HG02885 (cell line): ENCODE measurements at regions not wholly inside any gene's neighbourhood (a gene's known extent, or its start where the extent isn't known, plus 50 kb on each side); places are given as distances from the start of the nearest gene placed in this dataset.
"Not testable (repeated sequence)": the region's sequence is repeated elsewhere in the genome, so short reads cannot be mapped to it uniquely, and the experiment has no call there.

ENCODE experiments used
- ATAC-seq: cut with Tn5 transposase; IDR thresholded peaks from one replicate; pipeline ENCODE4 v1.9.1; 2021; ENCODE audit warnings: mild to moderate bottlenecking; ENCODE audit not compliant: unreplicated experiment, poor library complexity

DNA sequence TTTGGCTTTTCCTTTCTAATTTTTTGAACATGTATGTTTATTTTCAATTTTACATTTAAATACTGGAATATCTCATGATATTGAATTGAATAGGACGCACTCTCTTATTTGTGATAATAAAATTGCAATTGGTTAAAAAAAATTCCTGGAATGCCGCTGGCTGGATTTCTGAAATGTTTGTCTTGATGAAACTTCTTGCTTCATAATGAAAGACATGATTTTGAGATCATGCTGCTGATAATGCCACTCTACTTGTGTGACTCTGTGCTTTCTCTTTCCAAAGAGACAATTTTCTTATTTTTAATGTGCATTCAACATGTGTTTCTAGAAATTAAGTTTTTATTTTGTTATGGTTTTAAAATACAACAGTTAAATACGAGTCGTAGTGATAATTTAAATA is 465.7 kb upstream of the FAR2 start:
- no peak for ATAC-seq

DNA sequence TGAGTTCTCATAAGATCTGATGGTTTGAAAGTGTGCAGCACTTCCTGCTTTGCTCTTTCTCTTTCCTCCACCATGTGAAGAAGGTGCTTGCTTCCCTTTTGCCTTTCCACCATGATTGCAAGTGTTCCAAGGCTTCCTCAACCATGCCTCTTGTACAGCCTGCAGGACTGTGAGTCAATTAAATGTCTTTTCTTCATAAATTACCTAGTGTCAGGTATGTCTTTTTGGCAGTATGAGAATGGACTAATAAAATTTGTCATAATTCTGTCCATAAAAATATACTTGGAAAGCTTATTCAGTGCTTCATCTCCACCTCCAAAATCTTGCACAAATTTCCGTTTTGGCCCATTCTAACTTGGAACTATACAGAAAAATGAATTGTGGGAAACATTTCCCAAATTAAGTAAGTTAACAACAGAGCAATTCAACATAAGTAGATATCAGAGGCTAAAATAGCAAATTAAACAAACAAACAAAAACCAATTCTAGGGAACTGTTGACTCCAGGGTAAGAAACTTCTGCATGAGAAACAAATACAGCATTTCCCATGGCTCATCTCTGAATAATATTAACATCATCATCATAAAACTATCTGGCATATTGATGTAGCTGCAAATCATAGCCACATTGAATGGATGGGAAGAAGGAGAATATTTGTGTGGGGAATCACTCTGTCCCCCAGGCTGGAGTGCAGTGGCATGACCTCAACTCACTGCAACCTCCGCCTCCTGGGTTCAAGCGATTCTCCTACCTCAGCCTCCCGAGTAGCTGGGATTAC is 459.5 kb upstream of the FAR2 start:
- no peak for ATAC-seq

GRCh38 chr12:28693565-28694219 is 455.4 kb upstream of the FAR2 start:
- ATAC-seq, result no peak

DNA sequence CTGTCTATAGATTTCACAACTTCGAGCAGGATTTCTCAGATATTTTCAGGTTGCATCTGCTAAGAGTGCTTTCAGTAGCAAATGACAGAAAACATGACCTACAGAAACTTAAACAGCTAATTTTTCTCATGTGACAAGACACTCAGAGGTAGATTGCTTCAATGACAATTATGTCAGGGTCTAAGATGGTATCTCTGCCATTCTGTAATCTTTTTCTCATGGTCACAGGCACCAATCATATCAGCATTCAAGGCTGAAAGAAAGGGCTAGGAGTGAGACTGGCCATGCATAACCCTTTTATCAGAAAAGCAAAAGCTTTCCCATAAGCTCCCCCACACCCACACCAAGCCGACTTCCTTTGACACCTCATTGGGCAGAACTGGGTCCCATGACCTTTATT is 450.5 kb upstream of the FAR2 start:
- ATAC-seq, result no peak

GRCh38 chr12:28699029-28699428 is 450.0 kb upstream of the FAR2 start:
- no peak for ATAC-seq

DNA sequence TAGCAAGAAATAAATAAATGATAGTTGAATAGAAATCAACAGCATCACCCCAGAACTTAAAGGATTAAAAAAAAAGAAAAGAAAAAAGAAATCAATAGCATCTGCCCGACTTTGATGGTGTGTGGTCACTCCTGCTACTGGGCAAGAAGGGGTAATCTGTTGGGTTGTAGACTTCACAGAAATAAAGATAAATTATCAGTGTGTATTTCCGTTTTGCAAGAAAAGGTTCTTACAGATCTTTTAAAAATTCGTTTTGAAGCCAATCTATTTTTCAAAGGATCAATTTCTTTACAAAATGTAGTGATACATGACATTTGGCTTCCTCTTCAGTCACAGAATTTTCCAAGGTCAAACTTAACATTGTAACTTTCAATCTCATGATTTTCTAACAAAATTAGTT is 448.9 kb upstream of the FAR2 start:
- ATAC-seq, result no peak

DNA sequence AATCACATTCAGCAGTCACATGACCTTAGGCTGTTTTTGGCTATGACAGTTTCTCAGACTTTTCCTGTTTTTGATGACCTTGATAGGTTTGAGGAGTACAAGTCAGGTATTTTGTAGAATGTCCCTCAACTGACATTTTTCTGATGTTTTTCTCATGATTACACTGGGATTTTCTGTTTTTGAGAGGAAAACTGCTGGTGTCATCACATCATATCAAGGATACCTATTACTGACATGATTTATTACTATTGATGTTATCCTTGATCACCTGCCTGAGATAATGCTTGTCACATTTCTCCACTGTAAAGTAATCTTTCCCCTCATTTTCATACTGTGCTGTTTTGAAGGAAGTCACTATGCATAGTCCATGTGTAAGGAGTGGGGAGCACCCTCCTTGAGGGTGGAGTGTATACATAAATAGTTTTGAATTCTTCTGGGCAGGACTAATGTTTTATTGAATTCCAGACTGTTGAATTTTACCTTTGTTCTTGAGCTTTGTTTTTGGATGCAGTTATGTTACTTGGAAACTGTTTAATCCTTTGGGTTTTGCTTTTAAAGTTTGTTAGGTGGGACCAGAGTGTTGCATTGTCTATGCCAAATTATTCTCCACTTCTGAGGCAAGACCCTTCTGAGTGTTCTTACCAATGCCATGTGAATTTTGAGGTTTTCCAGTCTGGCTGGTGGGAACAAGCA is 444.5 kb upstream of the FAR2 start:
- no peak for ATAC-seq

DNA sequence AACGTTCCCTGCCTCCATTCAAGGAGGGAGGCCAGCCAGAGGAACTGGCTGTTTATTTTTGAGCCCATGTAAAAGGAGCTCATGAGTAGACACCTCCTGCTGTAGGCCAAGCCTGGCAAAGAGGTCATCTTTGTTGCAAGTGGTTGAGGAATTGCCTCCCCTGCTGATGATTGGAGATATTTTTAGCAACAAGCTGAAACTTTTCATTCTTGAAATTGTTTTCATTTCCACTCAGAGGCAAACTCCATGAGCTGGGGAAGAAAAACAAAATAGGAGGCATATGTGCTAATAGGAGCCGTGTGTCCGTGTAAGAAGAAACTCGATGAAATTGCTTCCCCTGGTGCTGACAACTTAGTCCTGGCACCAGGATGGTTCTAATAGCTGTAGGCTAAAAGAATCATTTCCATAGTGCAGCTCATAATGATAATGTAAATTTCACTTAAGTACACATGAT is 440.1 kb upstream of the FAR2 start:
- no peak for ATAC-seq

DNA sequence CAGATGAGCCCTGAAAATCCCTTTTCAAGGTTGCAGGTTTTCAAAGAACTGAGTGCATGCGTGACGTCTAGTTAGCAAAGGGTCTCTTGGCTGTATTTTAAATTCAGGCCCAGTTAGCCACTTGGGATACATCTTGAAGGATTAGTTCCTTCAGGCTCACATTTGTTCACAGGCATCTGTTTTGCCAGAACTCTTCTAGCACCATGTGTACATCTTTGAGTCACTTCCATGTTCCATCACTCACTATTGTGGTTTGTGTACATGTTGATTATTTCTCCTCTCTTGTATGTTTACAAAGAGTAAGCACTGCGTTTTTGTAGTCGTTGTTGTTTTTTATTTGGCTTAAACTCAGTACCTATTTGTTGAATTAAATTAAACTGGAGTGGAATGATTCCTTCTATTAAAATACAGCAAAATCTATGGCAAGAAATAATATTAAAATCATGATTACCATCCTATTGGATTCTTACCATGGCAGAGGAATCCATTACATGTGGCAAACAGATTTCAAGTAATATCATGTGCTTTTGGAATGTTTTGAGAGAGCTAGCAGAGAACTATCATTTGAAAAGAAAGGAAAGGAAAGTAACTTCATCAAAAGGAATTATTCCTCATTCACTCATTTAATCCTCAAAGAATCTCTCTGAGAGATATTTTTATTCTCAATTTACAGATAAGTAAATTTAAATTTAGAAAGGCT is 438.9 kb upstream of the FAR2 start:
- no peak for ATAC-seq

DNA sequence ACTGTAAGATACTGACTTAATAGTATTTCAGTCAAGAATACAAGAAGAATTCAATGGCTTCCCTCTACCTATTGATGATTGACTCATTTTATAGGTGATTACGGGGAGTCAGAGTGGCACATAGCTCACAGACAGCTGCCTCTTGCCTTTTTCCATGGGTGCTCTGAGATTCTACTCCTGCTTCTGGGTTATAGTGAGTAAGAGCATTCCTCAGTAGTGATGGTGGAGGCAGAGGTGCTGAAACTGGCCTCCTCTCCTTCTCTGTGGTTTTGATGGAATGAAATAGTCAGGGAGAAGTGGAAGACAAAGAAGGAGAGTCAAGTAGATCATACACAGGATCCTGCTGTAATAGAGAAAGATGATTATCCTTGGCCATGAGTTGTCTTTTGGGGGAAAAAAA is 438.2 kb upstream of the FAR2 start:
- no peak for ATAC-seq

- ATAC-seq, result no peak
Measured at GRCh38 chr12:28711421-28711820, 437.7 kb upstream of the FAR2 start.

DNA sequence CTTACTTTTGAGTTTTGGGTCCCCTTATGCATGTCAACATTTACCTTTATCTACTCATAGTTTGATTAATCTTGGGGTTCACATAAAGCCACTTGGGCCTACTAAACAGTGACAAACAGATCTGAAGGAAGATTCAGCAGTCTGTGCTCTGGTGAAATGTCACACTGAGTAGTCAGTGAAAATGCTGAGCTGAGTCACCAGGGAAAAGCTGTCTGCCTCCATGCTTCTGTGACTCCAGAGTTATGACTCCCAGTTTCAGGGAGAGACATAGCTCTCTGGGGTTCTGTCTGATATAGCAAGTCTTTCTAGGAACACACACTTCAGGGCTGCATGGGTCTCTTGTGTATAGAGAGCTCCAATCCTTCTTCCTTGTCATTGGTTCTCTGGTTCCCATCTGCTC is 406.3 kb upstream of the FAR2 start:
- no peak for ATAC-seq

- ATAC-seq, result no peak
Measured at GRCh38 chr12:28746734-28747325, 402.2 kb upstream of the FAR2 start.

- no peak for ATAC-seq
Measured at GRCh38 chr12:28750946-28751685, 398.0 kb upstream of the FAR2 start.

- no peak for ATAC-seq
Measured at GRCh38 chr12:28755027-28755426, 394.1 kb upstream of the FAR2 start.

- no peak for ATAC-seq
Measured at GRCh38 chr12:28759333-28759732, 389.7 kb upstream of the FAR2 start.

DNA sequence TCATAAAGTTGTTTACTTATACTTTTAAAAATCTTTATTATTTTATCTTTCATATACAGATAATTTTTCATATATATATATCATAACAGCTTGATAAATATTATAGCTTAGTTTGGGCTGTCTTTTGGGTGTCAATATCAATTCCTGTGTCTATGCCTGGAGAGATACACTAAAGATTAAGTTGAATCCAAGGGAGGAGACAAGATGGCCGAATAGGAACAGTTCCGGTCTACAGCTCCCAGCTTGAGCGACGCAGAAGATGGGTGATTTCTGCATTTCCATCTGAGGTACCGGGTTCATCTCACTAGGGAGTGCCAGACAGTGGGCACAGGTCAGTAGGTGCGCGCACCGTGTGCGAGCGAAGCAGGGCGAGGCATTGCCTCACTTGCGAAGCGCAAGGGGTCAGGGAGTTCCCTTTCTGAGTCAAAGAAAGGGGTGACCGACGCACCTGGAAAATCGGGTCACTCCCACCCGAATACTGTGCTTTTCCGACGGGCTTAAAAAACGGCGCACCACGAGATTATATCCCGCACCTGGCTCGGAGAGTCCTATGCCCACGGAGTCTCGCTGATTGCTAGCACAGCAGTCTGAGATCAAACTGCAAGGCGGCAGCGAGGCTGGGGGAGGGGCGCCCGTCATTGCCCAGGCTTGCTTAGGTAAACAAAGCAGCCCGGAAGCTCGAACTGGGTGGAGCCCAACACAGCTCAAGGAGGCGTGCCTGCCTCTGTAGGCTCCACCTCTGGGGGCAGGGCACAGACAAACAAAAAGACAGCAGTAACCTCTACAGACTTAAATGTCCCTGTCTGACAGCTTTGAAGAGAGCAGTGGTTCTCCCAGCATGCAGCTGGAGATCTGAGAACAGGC is 388.8 kb upstream of the FAR2 start:
- not testable (repeated sequence) for ATAC-seq

DNA sequence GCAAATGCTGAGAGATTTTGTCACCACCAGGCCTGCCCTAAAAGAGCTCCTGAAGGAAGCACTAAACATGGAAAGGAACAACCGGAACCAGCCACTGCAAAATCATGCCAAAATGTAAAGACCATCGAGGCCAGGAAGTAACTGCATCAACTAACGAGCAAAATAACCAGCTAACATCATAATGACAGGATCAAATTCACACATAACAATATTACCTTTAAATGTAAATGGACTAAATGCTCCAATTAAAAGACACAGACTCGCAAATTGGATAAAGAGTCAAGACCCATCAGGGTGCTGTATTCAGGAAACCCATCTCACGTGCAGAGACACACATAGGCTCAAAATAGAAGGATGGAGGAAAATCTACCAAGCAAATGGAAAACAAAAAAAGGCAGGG is 387.2 kb upstream of the FAR2 start:
- not testable (repeated sequence) for ATAC-seq

GRCh38 chr12:28766398-28766797 is 382.7 kb upstream of the FAR2 start:
- no peak for ATAC-seq
